ENCODE measurements at regions not wholly inside any gene's neighbourhood (a gene's known extent, or its start where the extent isn't known, plus 50 kb on each side); places are given as distances from the start of the nearest gene placed in this dataset.

- TF ChIP-seq ZFP36 (IDR thresholded peaks at IDR 0.05; ENCODE audit: borderline replicate concordance, partially characterized antibody) (no peak), CHD2 (IDR thresholded peaks at IDR 0.05; ENCODE audit: low read length, partially characterized antibody) (no peak), CTCF (IDR thresholded peaks at IDR 0.05) (no peak), REST (IDR thresholded peaks at IDR 0.05) (no peak), MAX (IDR thresholded peaks at IDR 0.05) (no peak), CHD4 (IDR thresholded peaks at IDR 0.05; ENCODE audit: borderline replicate concordance) (no peak), E2F6 (IDR thresholded peaks at IDR 0.05; ENCODE audit: borderline replicate concordance, low read depth) (no peak)
These were observed 540.9 kb downstream of the RNF144A start for GRCh38 chr2:7458066-7458465.
